ENCODE measurements at regions not wholly inside any gene's neighbourhood (a gene's known extent, or its start where the extent isn't known, plus 50 kb on each side); places are given as distances from the start of the nearest gene placed in this dataset.
A peak's percentile ranks its signal among the peaks of the same experiment; 100 is the strongest.

GRCh38 chr4:121551881-121552280, 144.9 kb downstream of the ANXA5 start:
- FAIRE-seq (no peak), ATAC-seq (no peak), DNase-seq (ENCODE audit: low spot score) (peak; percentile 14)
- Histone ChIP-seq H3K27me3 (ENCODE audit: control insufficient read depth in 1 of 2, insufficient read depth in 2 of 2, low read length in 2 of 2) (no peaks in the 10 kb centered on the region), H3K79me2 (ENCODE audit: insufficient read depth, low read length) (no peaks in the 10 kb centered on the region), H3K9ac (ENCODE audit: insufficient read depth, low read depth, low read length) (no peak overlapping the region), H2AFZ (ENCODE audit: low read length) (no peak overlapping the region), H3K9me3 (ENCODE audit: low read length) (no peaks in the 10 kb centered on the region), H4K20me1 (ENCODE audit: insufficient read depth, low read length) (no peaks in the 10 kb centered on the region), H3K27ac (ENCODE audit: extremely low read length, insufficient read depth, low read length) (no peak overlapping the region), H3K36me3 (replicated peaks in 1 of 2; ENCODE audit: control insufficient read depth in 1 of 2, insufficient read depth in 2 of 2, low read length in 2 of 2) (no peaks in the 10 kb centered on the region), H3K4me1 (ENCODE audit: insufficient read depth, low read length) (no peaks in the 10 kb centered on the region), H3K4me3 (replicated peaks in 1 of 3; ENCODE audit: insufficient read depth in 1 of 3, low read depth in 2 of 3, low read length in 3 of 3) (no peak overlapping the region), H3K4me2 (ENCODE audit: low read depth, low read length) (no peak overlapping the region)
- ChIA-PET POLR2A (no interaction called here), CTCF (ENCODE audit: low intra/inter-chr PET ratio, low total read pairs) (no interaction called here)
- no TSS peak for BruUV-seq (replicated peaks)
- in situ Hi-C loops (cut with HindIII; ENCODE audit: extremely low pct_ligation_motif_present, low pct_unique_long_range_greater_than_20kb) (no loop called here), intact Hi-C loops (cut with micrococcal nuclease; ENCODE audit: unreplicated experiment) (no loop called here)
- 4% methylated on average over 1 of the region's 1 CpG for WGBS (ENCODE audit: low lambda C conversion rate)
- TF ChIP-seq ZNF639 (CRISPR knock-in tag; conservative IDR thresholded peaks at IDR 0.05) (no peak), TEAD2 (CRISPR knock-in tag; IDR thresholded peaks at IDR 0.05) (no peak), TP53 (CRISPR knock-in tag; conservative IDR thresholded peaks at IDR 0.05) (no peak), CHCHD3 (CRISPR knock-in tag; IDR thresholded peaks at IDR 0.05) (no peak), U2AF1 (optimal IDR thresholded peaks at IDR 0.05; ENCODE audit: low read depth, low read length) (no peak), ZNF44 (CRISPR knock-in tag; IDR thresholded peaks at IDR 0.05) (no peak), SMC3 (IDR thresholded peaks at IDR 0.05; ENCODE audit: low read length) (no peak), ZNF597 (CRISPR knock-in tag; IDR thresholded peaks at IDR 0.05) (no peak), RORA (CRISPR knock-in tag; IDR thresholded peaks at IDR 0.05) (no peak), ZNF563 (CRISPR knock-in tag; IDR thresholded peaks at IDR 0.05) (no peak), SP5 (CRISPR knock-in tag; IDR thresholded peaks at IDR 0.05; ENCODE audit: borderline replicate concordance, low read depth) (no peak), CENPT (CRISPR knock-in tag; IDR thresholded peaks at IDR 0.05; ENCODE audit: low read depth) (no peak), TARDBP (CRISPR knock-in tag; IDR thresholded peaks at IDR 0.05) (no peak), SPEN (CRISPR knock-in tag; IDR thresholded peaks at IDR 0.05; ENCODE audit: low read depth) (no peak), ZBTB40 (IDR thresholded peaks at IDR 0.05) (no peak), ZBTB40 (CRISPR knock-in tag; IDR thresholded peaks at IDR 0.05) (no peak)
